ENCODE measurements at regions not wholly inside any gene's neighbourhood (a gene's known extent, or its start where the extent isn't known, plus 50 kb on each side); places are given as distances from the start of the nearest gene placed in this dataset.
"Not testable (repeated sequence)": the region's sequence is repeated elsewhere in the genome, so short reads cannot be mapped to it uniquely, and the experiment has no call there.

DNA sequence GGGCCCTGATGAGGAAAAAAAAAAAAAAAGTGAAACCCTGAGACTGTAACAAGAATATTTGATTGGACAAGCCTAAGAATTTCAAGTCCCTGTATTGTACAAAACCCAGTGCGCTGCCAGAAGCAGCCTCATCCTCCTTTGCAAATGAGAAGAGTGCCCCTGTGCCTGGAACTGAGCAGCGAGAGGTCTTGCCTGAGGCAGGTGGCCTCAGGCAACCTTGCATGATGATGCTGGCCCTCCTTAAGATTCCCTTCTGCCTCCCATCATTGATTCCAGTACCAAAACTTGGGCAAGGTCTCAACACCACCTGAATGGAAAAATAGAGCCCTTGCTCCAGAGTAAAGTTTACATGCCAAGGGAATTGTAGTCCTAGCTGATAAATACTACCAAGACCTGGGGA is 129.6 kb upstream of the RAB4A start:
- no peak for DNase-seq

DNA sequence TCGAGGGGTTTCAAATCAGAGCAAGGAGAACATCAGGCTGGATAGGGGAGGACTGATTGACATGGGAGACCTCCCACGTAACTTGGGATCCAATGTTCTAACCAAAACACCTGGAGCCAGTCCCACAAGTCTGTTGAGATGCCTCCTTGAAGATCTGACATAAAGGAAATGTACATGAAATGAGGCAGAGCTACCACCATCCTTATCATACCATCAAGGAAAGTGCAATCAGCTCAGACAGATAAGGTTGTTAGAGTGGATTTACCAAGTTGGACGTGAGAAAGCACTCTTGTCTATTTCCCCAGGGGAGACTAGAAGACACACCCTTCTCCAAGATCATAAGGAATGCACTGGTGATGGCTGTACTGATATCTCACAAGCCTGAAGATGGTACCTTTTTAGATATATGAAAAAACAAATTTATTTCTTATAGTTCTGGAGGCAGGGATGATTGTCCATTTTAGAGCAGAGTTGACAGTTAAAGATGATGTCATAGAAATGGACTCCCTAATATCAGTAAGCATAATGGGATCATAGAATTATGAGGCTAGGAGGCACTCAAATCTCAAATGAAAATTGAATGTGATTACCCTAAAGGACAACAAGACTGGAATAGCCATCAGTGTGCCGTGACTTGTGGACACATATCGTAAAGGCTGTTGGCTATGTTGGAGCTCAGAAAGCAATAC is 129.1 kb upstream of the RAB4A start:
- no peak for DNase-seq

DNA sequence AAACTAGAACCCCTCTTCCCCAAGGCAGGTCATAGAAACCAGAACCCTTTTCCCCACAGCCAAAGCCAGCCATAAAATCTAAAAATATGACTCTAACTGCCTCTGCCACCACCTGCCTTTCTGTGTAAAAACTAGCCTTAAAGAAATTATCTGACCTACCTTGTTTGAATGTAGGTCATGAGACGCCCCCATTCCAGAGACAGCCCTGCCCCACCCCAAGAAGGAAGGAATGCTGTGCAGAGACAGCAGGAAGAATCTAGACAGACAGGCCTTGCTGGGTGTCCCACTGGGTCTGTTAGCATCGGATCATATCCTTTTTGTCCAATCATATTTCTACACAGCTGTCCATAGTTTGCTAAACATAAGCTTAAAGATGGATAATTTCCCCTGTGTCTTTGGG is 128.4 kb upstream of the RAB4A start:
- no peak for DNase-seq

DNA sequence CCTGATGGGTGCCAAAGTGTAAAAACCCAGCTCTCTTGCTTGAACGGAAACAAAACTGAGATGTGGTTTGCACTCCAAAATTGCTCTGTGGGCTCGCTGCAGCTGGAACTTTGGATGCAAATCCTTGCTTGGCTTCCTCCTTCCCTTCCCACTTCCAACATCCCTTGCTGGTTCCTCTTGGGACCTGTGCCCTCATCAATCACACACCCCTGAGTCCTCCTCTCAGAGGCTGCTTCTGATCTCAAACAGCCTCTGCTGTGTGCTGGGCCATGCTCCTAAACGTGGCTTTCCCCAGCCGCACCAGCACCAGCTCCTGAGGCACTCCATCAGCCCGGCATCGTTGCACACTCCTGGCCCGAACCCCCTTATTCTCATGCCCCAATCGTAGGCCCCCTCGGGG is 124.3 kb upstream of the RAB4A start:
- no peak for DNase-seq

DNA sequence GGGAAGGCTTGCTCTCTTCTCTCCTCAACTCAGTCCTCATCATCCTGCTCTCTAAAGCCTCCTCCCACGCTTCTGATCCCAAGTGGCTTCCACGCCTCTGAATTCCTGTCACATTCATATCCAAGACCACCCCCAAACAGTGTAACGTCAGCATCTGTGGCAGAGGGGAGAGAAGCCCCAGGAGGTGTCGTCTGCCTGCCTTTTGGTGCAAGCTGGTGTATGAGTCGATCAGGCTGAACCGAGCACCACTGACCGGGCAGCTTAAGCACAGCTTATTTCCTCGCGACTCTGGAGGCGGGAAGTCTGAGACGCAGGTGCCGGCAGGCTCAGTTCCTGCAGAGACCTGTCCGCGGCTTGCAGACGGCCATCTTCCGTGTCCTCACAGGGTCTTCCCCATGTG is 123.8 kb upstream of the RAB4A start:
- no peak for DNase-seq

DNA sequence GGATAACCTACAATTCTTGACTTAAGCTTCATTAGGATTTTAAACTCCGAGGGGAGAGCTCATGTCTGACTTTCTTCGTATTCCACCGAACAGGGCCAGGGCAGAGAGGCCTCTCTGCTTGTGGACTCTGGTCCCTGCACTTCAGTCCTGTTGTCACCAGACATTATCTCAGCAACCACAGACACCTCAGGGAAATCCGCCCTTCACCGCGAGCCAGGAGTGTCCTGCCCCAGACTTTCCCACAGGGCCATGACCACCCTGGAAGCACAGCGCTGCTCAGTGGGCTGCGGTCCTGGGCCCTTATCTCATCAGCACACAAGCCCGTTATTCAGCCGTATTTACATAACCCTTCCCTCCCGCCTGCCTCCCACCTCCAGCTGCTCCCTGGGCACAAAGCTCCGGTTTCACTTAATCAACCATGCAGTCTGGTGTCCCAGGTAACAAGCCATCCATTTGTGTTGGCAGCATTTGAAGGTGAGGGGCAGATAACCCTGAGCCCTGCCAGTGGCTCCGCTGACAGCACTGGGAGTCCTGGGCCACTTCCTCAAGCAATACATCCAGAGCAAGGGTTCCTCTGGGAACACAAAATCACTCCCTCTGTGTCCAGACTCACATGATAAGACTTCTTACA is 122.8 kb upstream of the RAB4A start:
- no peak for DNase-seq

DNA sequence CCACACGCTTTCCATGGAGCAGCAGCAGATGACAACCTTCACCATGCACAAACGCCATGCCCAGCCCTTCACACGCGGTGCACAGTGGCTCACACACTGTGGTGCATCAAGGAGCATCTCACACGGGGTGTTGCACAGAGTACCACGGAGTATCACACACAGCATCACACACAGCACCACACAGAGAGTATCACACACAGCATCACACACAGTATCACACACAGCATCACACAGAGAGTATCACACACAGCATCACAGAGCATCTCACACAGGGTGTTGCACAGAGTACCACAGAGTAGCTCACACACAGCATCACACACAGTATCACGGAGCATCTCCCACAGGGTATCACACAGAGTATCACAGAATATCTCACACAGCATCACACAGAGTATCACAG is 122.2 kb upstream of the RAB4A start:
- DNase-seq: no peak

DNA sequence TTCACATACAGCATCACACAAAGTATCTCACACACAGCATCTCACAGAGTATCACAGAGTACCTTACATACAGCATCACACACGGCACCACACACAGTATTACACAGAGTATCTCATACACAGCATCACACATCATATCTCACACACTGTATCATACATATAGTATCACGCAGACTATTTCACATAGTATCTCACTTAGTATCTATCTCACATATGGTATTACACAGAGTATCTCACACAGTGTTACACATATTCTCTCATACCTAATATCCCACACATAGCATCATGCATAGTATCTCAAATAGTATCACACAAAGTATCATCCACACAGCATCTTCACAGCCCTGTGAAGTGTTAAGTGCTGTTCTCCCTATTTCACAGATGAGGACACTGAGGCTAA is 121.5 kb upstream of the RAB4A start:
- DNase-seq: no peak

DNA sequence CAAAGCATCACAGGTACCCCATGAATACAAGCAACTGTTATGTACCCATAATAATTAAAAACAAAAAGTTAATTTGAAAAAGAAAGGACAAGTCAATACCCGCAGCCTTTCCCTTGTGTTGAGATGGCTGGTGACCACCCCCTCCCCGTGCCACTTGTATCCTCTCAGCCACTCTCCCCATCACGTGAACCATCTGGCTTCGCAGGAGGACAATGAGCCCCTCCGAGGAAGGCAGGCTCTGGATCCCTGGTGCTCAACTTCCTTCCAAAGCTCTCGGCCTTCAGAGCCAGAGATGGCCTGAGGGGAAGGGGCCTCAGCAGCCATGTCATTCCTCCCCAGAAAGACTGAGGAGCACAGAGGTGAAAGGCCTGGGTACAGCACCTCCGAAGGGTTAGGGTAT is 120.4 kb upstream of the RAB4A start:
- no peak for DNase-seq

DNA sequence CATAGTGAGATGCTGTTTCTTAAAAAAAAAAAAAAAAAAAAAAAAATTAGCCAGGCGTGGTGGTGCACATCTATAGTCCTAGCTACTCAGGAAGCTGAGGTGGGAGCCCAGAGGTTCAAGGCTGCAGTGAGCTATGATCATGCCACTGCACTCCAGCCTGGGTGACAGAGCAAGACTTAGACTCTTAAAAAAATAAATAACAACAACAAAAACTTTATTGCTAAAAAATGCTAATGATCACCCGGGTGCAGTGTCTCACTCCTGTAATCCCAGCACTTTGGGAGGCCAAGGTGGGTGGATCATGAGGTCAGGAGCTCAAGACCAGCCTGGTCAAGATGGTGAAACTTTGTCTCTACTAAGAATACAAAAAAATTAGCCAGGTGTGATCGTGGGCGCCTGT is 119.5 kb upstream of the RAB4A start:
- not testable (repeated sequence) for DNase-seq

DNA sequence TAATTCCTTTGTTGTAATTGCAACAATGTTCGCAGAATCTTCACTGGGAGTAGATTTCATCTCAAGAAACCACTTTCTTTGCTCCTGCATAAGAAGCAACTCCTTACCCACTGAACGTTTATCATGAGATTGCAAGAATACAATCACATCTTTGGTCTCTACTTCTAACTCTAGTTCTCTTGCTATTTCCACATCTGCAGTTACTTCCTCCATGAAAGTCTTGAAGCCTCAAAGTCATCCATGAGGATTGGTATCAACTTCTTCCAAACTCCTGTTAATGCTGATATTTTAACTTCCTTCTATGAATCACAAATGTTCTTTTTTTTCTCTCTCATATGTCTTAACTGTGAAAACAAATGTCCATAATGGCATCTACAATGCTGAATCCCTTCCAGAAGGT is 118.6 kb upstream of the RAB4A start:
- no peak for DNase-seq

DNA sequence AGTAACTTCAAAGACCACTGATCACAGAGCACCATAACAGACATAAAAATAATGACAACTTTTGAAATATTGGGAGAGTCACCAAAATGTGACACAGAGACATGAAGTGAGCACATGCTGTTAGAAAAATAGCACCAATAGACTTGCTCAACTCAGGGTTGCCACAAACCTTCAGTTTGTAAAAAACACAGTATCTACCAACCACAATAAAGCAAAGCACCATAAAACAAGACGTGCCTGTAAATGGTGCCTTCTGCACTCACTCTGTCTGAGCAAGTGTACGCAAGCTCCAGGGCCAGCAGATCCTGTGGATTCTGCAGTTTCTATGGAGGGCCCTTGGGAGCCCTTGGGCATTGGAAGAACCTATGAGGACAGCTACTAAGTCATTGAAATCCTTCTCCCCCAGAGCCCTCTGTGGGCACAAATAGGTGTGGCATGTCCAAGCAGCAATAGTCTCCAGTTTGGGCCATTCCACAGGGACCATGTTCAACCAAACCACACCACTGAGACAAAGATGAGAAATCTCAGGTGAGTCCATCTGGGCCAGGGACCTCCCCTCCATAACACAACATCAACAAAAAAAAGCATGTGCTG is 116.9 kb upstream of the RAB4A start:
- DNase-seq: no peak

DNA sequence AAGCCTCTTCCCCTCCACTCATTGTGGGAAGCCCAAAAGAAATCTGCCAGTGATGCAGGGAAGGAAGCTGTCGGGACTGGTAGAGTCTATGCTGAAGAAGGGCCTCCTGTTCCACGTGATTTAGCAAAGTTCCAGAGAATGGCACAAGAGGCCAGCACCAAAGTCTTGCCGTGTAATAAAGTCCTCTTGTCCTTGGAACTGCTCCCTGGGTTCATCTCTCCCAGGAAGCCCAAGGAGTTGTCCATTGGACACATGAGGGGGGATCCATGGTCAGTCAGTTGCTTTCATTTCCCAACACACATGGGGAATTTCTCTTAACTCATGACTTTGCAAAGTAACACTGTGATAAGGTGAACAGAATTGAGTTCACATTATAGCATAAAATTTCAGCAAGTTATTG is 116.1 kb upstream of the RAB4A start:
- no peak for DNase-seq

DNA sequence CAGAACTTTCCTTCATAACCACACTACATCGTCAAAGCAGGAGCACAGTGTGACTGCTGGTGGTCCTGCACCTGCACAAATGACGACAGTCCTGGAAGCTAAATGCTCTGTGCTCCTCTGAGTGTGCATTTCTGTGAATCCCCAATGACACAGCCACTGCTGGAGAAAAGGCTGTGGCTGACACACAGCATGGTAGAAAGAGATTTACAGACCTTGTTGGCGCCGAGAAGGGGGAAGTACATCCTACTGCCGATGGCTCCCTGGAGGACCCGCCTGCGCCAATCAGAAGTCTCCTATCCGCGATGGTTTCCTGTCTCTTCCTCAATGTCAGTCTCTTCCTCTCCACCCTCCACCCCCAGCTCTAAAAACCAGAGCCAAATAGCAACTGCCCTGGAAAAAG is 115.4 kb upstream of the RAB4A start:
- no peak for DNase-seq

DNA sequence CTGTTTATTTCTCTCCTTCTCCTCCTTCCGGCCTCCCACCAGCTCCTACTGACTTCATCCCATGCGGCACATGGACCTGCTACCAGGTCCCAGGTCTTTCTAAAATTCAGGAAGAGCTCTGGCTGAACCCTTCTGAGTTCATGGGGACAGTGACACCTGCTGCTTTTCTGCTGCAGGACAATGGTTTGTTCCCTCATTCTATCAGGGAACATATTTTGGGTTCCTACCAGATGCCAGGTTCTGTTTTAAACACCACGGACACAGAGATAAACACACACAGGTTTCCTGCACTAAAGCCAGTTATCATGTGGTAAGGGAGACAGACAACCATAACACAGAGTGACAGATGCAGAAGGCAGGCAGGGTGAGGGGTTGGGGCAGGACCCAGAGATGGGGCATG is 114.0 kb upstream of the RAB4A start:
- no peak for DNase-seq

DNA sequence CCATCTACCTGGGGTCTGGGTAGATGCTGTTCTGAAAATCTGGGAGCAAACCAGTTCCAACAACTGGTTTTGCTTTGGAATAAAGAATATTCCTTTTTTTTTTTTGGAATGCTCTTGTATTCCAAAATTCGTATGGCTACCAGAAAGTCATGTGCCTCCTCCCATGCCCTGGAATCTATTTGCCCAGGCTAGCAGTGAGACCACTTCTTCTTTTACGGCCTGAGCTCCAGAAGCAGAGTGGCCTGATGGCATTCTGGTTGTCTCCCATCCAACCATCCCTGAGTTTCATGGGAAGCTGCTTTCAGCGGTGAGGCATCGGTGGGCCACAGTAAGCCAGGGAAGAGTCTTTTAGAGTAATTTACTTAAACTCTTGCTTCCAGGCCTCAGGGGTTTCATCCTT is 113.4 kb upstream of the RAB4A start:
- DNase-seq: no peak

DNA sequence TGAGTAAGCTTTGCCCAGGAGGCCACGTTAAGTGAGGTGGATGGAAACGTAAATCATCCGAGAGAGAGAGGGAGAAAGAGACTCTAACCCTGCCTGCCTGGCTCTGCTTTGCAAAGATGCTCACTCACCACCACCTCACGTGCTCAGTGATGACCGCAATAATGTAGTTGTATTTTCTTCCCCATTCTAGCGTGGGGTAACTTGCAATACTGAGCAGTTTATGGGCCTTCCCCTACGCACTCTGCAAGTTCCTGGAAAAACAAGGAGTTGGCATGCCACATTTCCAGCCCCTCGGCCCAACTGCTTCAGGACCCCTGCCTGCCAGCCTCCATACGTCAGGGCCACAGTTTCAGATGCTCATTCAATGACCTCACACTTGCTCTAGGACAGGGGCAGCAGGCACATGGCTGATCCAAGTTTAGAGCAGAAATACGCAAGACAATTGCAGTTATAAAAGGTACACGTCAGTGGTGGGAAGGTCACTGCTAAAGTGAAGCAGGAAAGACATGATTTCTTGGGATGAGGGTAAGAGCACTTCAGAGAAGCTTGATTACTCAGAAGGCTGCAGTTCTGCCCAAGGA is 112.5 kb upstream of the RAB4A start:
- DNase-seq: no peak

DNA sequence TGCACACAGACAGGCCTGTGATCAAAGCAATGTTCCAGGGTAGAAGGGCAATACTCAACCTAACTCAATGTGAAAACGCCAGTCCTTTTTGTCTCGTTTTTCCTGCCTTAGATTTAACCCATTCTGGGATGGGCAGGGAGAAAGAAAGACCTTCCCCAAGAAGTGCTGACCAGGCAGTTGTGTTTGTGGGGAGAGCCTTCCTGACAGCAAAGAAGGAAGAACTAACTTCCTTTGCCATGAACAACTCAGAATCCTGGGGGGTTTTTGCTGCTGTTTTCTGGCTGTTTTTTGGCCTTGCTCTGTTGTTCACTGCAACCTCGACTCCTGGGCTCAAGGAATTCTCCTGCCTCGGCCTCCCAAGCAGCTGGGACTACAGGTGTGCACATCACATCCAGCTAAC is 112.0 kb upstream of the RAB4A start:
- no peak for DNase-seq

DNA sequence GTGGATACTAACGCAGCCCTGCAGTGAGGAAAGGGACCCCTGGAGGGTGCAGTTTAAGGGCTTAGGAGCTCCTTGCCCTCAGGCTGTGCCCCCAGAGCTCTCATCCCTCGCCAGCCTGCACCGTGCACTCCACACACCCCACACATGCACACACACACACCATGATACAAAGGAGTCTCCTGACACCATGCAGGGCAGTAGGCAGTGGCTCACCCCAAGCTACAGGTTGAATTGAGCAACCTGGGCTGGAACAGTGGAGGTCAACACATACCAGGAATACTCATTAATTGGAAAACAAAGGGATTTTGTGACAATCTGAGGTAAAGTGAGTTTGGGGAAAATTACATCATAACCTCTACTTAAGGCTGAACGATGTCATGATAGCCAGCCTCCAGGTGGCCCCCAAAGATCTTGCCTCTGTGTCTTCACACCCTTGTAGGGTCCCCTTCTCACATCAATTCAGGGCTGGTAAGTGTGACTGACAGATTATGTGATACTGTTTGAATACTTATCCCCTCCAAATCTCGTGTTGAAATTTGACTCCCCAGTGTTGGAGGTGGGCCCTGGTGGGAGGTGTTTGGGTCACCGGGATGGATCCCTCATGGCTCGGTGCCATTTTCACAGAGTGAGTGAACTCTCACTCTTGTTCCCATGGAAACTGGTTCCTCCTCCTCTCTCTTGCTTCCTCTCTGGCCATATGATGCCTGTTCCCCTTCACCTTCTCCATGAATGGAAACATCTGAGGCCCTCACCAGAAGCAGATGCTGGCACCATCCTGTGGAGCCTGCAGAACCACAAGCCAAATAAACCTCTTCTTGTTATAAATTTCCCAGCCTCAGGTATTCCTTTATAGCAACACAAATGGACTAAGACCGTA is 111.0 kb upstream of the RAB4A start:
- DNase-seq: no peak

DNA sequence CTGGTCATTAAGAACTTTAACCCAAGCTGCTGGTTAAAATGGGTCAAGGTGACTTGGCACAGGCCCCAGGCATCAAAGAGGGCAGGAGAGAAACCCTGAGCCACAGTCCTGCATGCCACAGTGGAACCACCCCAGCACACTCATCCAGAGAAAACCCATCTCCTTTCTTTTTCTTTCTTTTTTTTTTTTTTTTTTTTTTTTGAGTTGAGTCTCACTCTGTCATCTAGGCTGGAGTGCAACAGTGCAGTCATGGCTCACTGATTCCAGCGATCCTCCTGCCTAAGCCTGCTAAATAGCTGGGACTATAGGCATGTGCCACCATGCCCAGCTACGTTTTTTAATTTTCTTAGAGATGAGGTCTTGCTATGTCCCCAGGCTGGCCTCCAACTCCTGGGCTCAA is 109.2 kb upstream of the RAB4A start:
- no peak for DNase-seq

DNA sequence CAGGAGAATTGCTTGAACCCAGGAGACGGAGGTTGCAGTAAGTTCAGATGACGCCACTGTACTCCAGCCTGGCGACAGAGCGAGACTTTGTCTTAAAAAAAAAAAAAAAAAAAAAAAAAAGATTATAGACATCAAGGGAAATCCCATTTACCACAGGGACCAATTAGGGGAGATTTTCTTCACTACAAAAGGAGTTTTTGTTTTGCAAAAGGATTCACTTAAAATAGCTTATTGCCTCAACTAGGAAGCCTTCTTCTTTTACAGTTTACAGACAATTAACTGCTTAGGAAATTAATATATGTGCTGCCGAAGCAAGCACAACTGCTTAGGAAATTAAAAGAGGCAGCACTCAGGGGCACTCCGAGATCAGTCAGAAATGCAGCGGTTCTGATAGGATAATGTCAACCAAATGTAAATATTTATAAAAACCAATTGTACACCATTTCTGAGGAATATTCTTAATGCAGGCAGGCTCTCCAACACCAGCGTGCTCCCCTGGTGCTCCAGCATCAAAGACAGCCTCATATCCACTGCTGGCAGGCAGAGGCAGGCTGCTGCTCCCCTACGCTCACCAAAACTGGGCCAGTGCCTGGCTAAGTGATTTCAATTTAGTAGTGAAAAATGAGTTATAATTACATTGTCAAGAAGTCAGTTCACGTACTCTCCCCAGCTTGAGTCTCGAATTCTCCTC is 107.9 kb upstream of the RAB4A start:
- DNase-seq: no peak

DNA sequence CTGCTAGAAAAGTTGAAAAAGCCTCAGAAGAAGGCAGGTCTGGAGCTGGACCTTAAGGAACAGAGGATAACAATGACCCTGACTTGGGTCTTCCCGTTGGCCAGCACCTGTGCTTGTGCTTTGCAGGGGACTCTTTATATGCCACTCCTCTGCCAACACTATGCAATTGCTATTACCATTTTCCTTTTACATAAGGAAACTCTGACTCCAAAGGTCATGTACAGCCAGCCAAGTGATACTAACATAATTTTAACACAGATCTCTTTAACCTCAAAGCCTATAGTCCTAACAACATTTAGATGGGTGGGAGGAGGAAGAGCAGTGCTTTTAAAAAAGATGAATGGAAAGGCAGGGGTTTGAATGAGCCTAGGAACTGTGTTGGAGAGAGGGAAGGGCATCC is 106.6 kb upstream of the RAB4A start:
- no peak for DNase-seq
